SHP77 (cell line): ENCODE measurements at regions not wholly inside any gene's neighbourhood (a gene's known extent, or its start where the extent isn't known, plus 50 kb on each side); places are given as distances from the start of the nearest gene placed in this dataset.

Experiments
- DNase-seq, 2 experiments: peaks; one replicate each; lab custom pipeline; 2025; lab: John Stamatoyannopoulos, UW

DNA sequence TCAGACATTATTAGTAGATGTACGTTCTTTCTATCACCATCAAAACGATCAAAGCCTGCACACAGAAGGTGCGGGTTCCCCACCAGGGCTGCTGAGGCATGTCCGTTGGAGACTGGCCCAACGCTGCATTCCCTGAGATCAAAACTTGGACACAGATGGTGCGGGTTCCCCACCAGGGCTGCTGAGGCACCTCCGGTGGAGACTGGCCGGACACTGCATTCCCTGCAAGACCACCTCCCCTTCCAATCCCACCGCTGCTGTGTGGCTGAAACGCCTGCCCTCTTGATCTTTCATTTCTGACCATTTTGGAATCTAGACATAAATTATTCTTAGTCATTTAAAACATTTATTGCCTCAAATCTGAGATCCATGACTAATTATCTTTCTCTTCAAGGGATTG, 254.2 kb upstream of the SALL3 start:
- DNase-seq = no peak

DNA sequence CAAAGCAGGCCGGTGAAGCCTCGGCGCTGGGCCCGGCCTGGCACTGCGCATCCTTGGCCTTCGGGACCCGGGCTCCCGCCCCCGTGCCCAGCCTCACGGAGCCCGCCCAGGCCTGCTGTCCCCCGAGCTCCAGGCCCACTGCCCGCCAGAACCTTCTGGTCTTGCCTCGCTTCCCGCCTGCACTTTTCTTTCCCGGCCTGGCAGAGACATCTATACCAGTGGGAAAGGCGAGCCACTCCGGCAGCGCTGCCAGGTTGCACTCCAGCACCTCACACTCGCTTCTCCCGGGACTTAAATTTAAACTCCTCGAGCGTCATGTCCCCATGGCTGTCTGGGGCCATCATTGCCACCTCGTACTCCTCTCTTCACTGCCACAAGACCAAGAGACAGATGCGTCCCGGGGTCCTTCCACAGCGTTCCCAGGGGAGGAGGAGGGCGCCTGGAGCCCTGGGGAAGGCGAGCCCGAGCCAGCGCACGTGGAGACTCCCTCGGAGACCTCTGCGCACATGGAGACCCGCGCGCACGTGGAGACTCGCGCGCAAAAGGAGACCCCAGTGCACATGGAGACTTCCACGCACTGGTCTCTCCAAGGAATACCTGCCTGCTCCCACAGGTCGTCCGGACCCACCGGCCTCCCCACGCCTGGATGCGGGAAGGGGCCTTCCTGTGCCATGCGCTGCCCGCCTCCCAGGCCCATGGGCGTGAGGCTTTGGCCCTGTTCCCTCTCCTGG, 253.1 kb upstream of the SALL3 start:
- DNase-seq = no peak

DNA sequence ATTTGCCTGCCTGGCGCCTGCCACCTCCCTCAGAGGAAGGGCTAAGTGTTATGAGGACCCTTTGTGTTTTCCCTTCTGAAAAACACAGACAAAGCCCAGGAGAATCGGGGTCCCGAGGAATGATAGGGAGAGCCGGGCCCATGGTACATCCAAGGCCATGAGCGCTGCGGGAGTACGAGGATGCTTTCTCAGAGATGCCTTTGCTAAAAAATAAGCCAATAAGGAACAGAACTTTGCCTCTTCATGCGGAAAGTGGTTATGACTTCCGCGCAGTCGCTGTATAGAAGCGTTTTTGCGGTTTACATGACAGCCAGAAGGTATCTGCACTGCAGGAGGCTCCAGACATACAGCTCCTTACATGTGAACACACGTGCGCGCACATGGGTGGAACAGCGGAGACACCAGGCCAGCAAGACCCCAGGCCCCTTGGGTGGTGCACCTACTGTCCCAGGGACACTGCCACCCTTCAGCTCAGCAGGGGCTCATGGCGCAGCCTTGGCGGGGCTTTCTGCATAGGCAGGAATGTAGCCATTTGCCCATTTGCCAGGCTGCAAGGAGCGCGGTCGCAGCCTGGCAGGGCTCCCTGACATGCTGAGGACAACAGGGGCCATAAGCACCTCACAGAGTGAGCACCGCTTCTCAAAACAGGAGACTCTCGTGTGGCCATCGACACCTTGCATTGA, 252.4 kb upstream of the SALL3 start:
- DNase-seq = no peak

DNA sequence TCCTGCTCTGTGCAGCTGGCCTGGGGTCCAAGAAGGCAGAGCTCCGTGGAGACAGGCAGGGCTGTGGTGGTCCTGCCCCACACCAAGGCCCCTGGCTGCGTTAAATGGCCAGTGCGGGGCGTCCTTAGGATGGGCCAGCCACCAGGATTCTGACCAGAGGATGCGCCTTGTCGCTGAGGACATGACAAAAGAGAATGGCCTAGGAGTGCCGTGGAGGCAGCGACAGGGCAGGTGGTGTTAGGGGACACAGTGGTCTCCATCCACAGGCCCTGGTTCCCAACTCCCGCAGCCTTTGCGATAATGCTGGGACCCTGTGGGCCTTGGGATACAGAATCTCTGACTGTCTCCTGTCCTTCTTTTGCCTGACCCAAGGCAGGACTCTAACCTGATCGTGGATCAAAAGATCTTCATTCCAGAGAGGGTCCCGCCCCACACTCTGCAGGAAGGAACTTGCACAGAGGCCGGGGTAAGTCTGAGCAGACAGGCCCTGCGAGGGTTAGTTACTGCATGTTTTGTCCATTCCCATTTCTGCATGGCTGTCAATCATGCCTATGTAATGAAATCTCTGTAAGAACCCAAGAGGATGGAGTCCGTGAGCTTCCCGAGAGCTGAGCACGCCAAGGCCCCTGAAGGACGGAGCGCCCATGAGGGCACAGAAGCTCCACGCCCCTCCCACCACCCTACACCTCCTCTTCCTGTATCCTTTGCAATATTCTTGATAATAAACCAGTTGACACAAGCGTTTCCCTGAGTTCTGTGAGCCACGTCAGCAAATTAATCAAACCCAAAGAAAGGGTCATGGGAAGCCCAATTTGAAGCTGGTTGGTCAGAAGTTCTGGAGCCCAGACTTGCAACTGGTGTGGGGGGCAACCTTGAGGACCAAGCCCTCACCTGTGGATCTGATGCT, 251.5 kb upstream of the SALL3 start:
- no peak for DNase-seq

DNA sequence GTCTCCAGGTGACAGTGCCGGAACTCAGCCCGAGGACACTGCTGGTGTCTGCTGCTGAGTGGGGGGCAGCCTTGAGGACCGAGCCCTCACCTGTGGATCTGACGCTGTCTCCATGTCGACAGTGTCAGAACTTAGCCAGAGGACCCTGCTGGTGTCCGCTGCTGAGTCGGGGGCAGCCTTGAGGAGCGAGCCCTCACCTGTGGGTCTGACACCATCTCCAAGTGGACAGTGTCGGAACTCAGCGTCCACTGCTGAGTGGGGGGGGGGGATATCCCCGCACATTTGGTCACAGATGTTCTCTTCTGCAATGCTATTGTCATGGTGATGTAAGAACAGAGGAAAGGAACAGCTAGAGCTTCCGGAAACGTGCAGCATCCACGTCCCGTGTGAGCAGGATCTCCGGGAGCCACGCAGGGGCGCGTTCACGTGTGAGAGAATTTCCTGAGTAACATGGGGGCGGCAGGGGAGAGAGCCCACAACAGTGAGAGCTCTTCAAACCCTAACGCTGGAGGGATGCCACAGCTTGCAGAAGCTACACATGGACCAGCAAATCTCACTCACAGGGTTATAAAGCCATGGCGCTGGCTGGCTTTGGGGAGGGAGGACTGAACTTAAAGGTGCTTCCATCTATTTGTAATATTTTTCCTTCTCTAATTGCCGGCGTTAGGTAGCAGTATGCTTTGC, 250.7 kb upstream of the SALL3 start:
- no peak for DNase-seq

DNA sequence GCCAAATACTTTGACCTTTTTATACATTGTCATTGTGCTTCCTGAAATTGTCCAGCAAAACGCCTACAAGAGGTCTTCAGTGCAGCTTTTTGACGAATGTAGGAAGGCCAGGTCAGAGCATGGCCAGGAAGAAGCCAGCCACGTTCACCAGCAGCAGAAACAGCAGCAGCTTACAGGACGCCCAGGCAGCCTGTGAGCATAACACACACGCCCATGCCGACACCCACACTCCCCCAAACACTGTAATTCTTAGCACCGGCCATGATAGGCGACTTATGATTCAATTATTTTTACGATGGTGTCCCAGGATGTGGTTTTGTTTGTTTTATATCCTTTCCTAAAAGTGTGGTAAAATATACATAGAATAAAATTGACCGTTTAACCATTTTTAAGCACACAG, 249.1 kb upstream of the SALL3 start:
- no peak for DNase-seq

DNA sequence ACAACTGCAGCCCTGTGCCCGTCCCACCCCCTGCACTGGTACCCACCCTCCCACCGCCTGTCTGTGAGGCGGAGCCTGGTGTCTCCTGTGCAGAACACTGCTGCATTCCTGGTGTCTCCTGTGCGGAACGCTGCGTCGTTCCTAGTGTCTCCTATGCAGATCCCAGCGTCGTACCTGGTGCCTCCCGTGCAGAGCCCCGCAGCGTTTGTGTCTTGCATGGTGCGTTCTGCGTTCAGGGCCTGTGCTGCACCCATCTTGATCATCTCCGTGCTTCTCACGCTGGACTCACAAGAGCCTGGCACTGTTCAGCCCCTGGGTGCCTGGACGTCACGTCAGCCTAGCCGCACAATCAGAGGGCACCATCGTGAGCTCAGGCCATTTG, 248.6 kb upstream of the SALL3 start:
- DNase-seq = no peak

DNA sequence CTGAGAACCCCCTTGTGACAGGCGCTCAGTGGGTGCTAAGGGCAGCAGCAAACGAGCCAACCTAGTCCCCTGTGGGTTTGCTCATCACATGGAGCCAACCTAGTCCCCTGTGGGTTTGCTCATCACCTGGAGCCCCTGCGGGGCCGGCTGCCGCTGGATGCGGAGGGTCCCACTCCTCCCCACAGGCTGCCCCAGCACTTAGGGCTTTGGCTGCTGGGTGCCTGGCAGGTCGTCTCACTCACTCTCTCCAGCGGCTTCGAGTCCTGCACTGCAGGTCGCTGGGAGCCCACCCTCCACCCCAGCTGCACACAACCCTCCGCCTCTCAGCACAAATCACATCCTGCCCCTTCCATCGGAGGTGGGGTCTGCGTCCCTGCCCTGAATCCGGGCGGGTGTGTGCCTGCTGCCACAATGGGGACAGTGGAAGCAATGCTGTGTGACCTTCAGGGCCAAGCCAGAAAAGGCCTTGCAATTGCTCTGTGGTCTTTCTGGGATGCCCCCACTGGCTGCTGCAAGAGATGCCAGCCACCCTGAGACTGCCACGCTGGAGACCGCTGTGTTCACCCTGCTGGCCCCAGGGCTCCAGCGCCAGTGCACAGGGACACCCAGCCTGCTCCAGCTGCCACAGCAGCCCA, 248.1 kb upstream of the SALL3 start:
- no peak for DNase-seq

DNA sequence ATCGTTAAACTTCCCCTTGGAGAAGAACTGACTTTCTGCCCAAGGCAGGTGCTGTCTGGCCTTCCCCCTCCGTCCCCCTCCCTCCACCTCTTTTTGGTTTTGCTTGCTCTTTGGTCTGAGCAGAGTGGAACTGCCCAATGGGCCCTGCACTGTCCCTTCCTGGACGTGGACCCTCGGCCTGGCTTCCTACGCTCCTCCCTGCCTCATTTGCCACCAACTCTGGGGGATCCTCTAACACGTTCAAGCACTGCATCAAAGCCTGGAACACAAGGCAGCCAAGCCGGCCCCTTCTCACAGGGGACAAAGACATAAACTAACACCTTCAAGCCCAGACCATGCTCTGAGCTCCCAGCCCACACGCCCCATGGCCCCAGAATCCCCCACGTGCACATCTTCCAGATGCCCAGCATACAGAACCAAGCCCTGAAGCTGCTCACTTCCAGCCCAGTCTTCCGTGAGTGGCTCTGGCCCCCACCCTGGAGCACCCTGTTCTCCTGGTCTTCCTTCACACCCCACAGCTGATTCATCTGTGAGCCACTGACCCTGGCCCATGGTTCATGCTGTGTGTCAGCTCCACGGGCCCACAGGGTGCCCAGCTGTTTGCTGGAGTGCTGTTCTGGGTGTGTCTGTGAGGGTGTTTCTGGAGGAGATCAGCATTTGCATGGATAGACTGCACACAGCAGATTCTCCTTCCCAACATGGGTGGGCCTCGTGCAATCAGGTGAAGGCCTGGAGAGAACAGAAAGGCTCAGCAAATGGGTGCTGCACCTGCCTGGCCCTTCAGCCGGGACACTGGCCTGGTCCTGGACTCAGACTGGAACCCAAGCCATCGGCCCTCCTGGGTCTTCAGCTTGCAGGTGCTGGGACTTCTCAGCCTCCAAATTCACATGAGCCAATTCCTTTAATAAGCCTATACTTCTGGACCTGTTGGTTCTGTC, 247.1 kb upstream of the SALL3 start:
- DNase-seq = no peak

DNA sequence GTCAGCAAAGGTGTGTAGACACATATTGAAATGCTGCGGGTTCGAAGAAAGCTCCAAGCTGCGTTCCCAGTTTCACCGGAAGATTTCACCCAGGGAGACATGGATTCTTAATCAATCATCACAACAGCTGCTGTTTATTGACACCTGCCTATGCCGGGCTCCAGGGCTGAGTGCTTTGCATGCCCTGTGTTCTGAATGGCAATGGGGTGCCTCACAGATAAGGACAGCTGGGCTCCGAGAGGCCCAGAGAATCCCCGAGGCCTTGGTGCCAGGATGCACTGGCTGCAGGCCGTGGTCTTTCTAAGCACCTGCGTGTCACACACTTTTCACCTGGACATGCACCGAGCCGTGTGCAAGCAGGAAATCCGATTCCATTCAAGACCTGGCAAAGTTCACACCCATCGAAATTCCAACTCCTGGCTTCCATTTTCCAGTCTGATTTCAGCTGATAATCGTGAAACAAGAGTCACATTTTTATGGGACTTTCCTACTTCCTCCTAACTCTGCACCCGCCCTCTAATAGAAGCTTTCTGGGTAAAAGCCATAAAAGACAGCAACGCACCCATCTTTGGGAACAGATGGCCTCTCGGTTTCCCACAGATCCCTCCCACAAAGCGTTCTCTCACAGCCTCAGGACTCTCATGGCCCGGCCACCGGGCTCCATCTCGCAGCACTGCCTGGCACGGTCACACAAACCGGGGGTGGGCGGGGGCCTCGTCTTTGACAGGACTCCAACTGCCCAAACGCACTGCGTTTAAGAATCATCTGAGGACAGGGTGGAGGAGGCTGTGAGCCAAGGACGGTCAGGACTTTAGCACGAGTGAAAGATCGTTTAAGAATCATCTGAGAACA, 245.6 kb upstream of the SALL3 start:
- no peak for DNase-seq

DNA sequence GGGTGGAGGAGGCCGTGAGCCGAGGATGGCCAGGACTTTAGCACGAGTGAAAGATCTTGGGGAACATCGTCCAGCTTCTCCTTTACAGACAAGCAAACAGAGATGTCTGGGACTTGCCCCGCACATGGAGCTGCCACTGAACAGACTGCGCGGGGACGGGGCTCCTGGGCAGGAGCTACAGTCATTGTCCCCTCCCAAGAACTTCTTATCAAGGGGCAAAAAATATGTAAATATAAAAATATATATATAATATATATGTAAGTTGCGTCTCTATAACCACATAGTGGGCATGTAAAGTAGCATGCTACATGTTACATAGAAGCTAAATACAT, 245.0 kb upstream of the SALL3 start:
- DNase-seq = no peak

DNA sequence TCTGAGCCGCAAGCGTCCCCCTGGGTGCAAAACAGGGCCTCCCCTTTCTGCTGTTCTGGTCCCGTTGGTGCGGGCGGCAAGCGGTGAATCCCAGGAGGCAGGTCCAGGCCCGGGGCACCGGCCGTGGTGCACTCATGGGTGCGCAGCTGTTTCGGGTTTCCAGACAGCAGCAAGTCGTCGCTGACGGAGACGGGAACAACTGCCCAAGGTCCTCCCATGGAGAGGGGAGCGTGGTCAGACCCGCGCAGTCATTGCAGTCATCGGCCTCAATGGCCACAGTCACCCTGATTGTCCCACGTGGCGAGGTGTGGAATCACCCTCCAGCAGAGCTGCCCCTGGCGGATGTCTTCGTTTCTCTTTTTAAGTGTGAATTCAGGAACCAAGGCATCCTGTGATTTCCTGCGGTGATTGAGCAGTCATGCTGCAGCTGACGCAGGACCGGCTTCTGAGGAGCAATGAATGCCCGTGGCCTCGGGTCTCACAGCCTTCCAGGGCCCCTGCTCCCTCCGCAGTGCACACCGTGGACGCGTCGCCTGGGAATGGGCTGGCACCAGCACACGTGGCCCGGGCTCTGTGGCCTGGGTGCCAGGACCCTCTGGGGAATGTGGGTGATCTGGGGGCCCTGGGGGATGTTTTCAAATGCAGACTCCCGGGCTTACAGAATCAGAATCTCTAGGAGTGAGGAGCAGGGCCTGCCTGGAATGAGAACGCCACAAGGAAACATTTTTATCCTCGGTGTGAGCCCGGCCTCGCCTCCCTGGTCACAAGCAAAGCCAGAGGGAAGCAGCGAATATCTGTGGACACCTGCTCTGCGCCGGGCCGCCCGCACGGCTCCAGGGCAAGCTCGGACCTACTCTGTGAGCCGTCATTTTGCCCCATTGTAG, 244.2 kb upstream of the SALL3 start:
- no peak for DNase-seq

DNA sequence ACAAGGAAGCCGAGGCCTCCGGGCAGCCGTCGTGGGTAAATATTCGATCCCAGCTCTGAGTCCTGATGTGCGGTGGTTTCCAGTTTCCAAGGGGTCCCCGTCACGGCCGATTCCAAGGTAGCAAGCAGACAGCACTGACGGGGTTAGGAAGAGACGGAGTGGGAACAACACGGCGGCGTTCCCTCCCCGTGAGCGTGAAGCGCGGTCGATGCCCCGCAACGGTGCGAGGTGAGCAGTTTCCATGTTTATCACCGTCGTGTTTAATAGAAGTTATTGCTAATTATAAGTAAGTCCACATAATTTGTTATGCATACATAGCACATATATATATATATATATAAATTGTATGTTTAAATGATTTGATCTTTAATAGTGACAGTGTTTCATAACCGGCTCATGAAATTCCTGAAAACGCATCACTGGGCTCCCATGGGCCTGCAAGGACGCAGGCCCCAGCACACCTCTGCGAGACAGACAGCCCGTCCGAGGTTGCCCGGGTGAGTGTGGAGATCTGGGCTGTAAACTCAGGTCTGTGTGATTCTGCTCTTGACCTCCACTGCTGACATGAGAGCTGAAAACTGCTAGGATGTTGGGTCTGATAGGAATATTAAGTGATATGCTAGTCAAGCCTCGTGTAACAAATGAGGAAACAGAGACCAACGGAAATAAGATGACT, 243.5 kb upstream of the SALL3 start:
- DNase-seq = no peak

DNA sequence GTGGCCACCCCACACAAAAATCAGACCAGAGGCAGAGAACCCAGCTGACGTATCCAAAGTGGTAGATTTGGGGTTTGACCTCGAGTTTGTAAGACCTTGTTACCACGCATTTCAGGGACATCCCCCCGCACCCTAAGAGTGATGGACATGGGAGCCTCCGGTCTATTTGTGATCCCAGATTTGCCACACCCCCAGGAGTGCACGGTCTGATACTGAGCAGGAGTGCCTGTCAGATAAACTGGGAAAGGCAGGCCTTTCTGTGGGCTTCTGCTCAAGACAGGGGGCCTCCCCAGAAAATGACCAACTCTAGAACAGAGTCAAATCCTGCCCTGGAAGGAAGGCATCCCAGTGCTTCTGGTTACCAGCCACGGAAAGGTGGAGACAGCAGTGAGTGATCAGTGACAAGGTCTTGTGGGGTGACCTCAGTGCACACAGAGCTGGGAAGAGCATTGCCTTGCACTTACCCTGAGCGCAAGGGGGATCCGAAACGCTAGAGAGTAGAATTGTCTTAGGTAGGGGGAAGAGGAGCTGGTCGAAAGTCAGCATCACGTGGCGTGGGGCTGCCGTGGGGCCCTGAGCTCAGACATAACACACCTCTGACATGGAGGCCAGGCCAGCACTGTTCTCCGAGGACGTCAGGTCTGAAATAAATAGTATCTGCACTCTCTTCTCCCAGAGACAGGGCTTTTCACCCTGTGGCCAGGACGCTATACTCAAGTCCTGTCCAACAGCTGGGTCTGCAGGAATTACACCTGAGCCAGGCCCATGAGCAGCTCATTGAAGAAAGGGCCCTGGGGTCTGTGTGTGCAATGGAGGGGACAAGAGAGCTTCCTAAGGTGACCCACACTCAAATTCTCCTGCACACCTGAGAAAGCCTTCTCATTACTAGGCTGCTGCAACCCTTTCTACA, 242.4 kb upstream of the SALL3 start:
- DNase-seq = no peak

DNA sequence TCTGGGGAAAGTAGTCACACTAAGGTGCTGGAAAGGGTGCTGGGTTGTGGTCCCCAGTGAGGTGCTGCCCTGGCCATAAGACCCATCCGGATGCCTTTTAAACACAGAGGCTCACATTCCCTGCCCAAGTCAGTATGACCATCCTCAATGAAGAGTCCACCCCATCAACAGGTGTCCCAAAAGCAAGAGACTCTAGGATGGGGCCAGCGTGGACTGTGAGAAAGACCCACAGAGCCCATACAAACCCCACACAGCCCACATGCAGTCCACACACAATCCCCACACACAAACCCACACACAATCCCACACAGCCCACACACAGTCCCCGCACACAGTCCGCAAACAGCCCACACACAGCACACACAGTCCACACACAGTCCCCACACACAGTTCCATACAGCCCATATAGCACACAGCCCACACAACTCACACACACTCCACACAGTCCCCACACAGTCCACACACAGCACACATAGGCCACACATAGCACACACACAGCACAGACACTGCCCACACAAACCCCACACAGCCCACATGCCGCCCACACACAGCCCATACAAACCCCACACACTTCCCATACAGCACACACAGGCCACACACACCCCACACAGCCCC, 241.4 kb upstream of the SALL3 start:
- DNase-seq = no peak

DNA sequence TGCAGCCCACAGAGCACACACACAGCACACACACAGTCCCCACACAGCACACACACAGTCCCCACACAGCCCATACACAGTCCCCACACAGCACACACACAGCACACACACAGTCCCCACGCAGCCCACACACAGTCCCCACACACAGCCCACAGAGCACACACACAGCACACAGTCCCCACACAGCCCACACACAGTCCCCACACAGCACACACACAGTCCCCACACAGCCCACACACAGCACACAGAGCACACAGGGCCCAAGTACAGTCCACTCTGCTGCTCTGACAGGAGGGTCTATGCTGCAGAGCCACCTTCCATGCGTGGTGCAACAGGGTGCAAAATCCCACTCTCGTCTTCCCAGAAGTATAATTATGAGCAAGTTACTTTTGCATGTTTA, 240.5 kb upstream of the SALL3 start:
- no peak for DNase-seq
